A549 (cell line): ENCODE measurements at regions not wholly inside any gene's neighbourhood (a gene's known extent, or its start where the extent isn't known, plus 50 kb on each side); places are given as distances from the start of the nearest gene placed in this dataset.

Experiments used
- ATAC-seq, 2 experiments: fragments of 200-7000 bp in 1 of 2; fragments of >200 bp in 1 of 2; cut with Nextera tagmentation in 1 of 2; cut with Tn5 transposase in 1 of 2; 3 replicates each; pipeline versions ENCODE4 v1.8.0 to v1.9.1; 2018 to 2020; ENCODE audit warnings: mild to moderate bottlenecking in 1 of 2, moderate library complexity in 1 of 2
- CTCF ChIA-PET: fragments of 300-600 bp; sonication (Branson Sonifier 250); formaldehyde crosslinking; extraction: SDS; loops from one replicate; lab custom pipeline; 2021; ENCODE audit warnings: antibody characterized with exemption, inconsistent platforms; lab: Yijun Ruan, JAX
- POLR2A ChIA-PET: fragments of 350-600 bp; formaldehyde crosslinking; extraction: SDS; loops from one replicate; lab custom pipeline; 2021; ENCODE audit warnings: antibody characterized with exemption, inconsistent platforms; lab: Yijun Ruan, JAX
- DNase-seq, 2 experiments: peaks; one replicate each; pipeline versions ENCODE4 v3.0.0 to v3.0.0-alpha.2; 2011 to 2016; ENCODE audit warnings: low read depth in 1 of 2, low spot score in 1 of 2
- FAIRE-seq: peaks from 2 replicates; lab custom pipeline; 2011; peaks lifted over from hg19 to GRCh38; lab: Jason Lieb, UNC
- H3K27ac ChIP-seq, 2 experiments: fragments of >200 bp; sonication (Bioruptor Twin); formaldehyde crosslinking; 3 replicates each; pipeline ENCODE4 v1.5.1; 2016 to 2017
- H3K4me1 ChIP-seq: fragments of >200 bp; sonication (Bioruptor Twin); formaldehyde crosslinking; 3 replicates; pipeline ENCODE4 v1.6.1; 2016
- H3K4me2 ChIP-seq: fragments of >200 bp; sonication (Bioruptor Twin); formaldehyde crosslinking; 3 replicates; pipeline ENCODE4 v1.6.1; 2016
- H3K4me3 ChIP-seq: fragments of >200 bp; sonication (Bioruptor Twin); formaldehyde crosslinking; 3 replicates; pipeline ENCODE4 v1.5.1; 2016
- H3K9me3 ChIP-seq: fragments of >200 bp; sonication (Bioruptor Twin); formaldehyde crosslinking; 3 replicates; pipeline ENCODE4 v1.6.1; 2016
- CEBPB ChIP-seq, 2 experiments: fragments of >200 bp in 1 of 2; sonication (Bioruptor Twin) in 1 of 2; formaldehyde crosslinking in 1 of 2; IDR thresholded peaks; 2 replicates each; pipeline ENCODE4 v1.6.1; 2012 to 2016
- CTCF ChIP-seq: fragments of >200 bp; sonication (Bioruptor Twin); formaldehyde crosslinking; IDR thresholded peaks from 3 replicates; pipeline ENCODE4 v1.5.1; 2016
- ELK1 ChIP-seq: fragments of 150-350 bp; IDR thresholded peaks from 2 replicates; pipeline ENCODE4 v1.6.1; 2014; ENCODE audit warnings: low read depth, mild to moderate bottlenecking, low read length
- ESRRA ChIP-seq: fragments of 150-350 bp; IDR thresholded peaks from 2 replicates; pipeline ENCODE4 v1.6.1; 2014; ENCODE audit warnings: mild to moderate bottlenecking, low read length, borderline replicate concordance
- HES2 ChIP-seq: fragments of >200 bp; sonication (Bioruptor Twin); formaldehyde crosslinking; IDR thresholded peaks from 2 replicates; pipeline ENCODE4 v1.6.1; 2016
- HMGXB4 ChIP-seq: fragments of 250-450 bp; sonication (Bioruptor Pico); IDR thresholded peaks from 2 replicates; pipeline ENCODE4 v1.5.0; 2021; ENCODE audit warnings: mild to moderate bottlenecking, moderate library complexity, borderline replicate concordance
- HOXB13 ChIP-seq: fragments of 250-450 bp; sonication (Bioruptor Pico); IDR thresholded peaks from 2 replicates; pipeline ENCODE4 v1.5.0; 2020; ENCODE audit warnings: low read depth, mild to moderate bottlenecking, moderate library complexity
- HOXB5 ChIP-seq: fragments of 250-450 bp; sonication (Bioruptor Pico); IDR thresholded peaks from 2 replicates; pipeline ENCODE4 v1.5.0; 2020; ENCODE audit warnings: mild to moderate bottlenecking, moderate library complexity
- JUN ChIP-seq, 2 experiments: fragments of >200 bp; sonication (Bioruptor Twin); formaldehyde crosslinking; IDR thresholded peaks; 2 replicates in 1 of 2; 3 replicates in 1 of 2; pipeline ENCODE4 v1.6.1; 2016 to 2017
- MAX ChIP-seq: IDR thresholded peaks from 2 replicates; pipeline ENCODE4 v1.6.1; 2012
- PBX3 ChIP-seq: IDR thresholded peaks from 2 replicates; pipeline ENCODE4 v1.6.1; 2012
- POLR2AphosphoS2 ChIP-seq: conservative IDR thresholded peaks from 2 replicates; pipeline ENCODE4 v1.6.1; 2012; ENCODE audit warnings: low read length, improper control_type of control experiment, inconsistent platforms
- REST ChIP-seq: fragments of 200-600 bp; sonication (generic); IDR thresholded peaks from 2 replicates; pipeline ENCODE4 v1.6.1; 2016; ENCODE audit warnings: antibody characterized with exemption, mild to moderate bottlenecking, moderate library complexity
- USF2 ChIP-seq: fragments of 450-650 bp; IDR thresholded peaks from 2 replicates; pipeline ENCODE4 v1.6.1; 2014; ENCODE audit warnings: antibody characterized with exemption
- ZC3H11A ChIP-seq: fragments of 450-650 bp; IDR thresholded peaks from 2 replicates; pipeline ENCODE4 v1.6.1; 2014; ENCODE audit warnings: antibody characterized with exemption, mild to moderate bottlenecking
- ZSCAN20 ChIP-seq: fragments of 250-450 bp; sonication (Bioruptor Pico); IDR thresholded peaks from 2 replicates; pipeline ENCODE4 v1.8.0; 2022; ENCODE audit warnings: mild to moderate bottlenecking, moderate library complexity
- WGBS: methylation state at CpG from one replicate; pipeline ENCODE4 v1.1.6; 2017; ENCODE audit errors: missing lambda C conversion rate; 5-methylcytosine and 5-hydroxymethylcytosine counted together

GRCh38 chr4:119982756-119983155, 83.9 kb downstream of the MAD2L1 start:
- CTCF ChIA-PET = no interaction called here

GRCh38 chr4:119980456-119980855, 86.2 kb downstream of the MAD2L1 start:
- 17% methylated on average over 2 of the region's 2 CpGs for WGBS
- CTCF ChIA-PET = no interaction called here
- no peaks in the 10 kb centered on the region for H3K4me1 ChIP-seq
- no peak overlapping the region for H3K27ac ChIP-seq
- no peak for TF ChIP-seq PBX3
- TF ChIP-seq MAX = no peak
- TF ChIP-seq CEBPB (IDR thresholded peaks at IDR 0.05) = no peak
- no peak for TF ChIP-seq HOXB13 (CRISPR knock-in tag)
- no peak for TF ChIP-seq ZSCAN20 (CRISPR knock-in tag)
- no peak for TF ChIP-seq HOXB5 (CRISPR knock-in tag)
- TF ChIP-seq REST = no peak
- no peak for TF ChIP-seq CTCF
- no peak for TF ChIP-seq HMGXB4 (CRISPR knock-in tag)
- no peak for TF ChIP-seq POLR2AphosphoS2
- no peak for TF ChIP-seq JUN (IDR thresholded peaks at IDR 0.05)
- no peak for TF ChIP-seq USF2
- no peak overlapping the region for H3K4me2 ChIP-seq
- DNase-seq (no peak), ATAC-seq (no peak), FAIRE-seq (no peak)
- no peak overlapping the region for H3K4me3 ChIP-seq
- no peaks in the 10 kb centered on the region for H3K9me3 ChIP-seq
- POLR2A ChIA-PET = no interaction called here

More at GRCh38 chr4:119982756-119983155, 83.9 kb downstream of the MAD2L1 start:
- no peak overlapping the region for H3K4me2 ChIP-seq
- no peaks in the 10 kb centered on the region for H3K4me1 ChIP-seq
- no peak overlapping the region for H3K4me3 ChIP-seq
- no peak for FAIRE-seq
- DNase-seq = no peak
- ATAC-seq = no peak
- no peak overlapping the region for H3K27ac ChIP-seq
- POLR2A ChIA-PET = no interaction called here
- H3K9me3 ChIP-seq = no peaks in the 10 kb centered on the region
- TF ChIP-seq ZC3H11A (no peak), ELK1 (no peak), ESRRA (no peak), HES2 (no peak)
